H1 (cell line): ENCODE measurements at regions not wholly inside any gene's neighbourhood (a gene's known extent, or its start where the extent isn't known, plus 50 kb on each side); places are given as distances from the start of the nearest gene placed in this dataset.

ENCODE experiments used
- ASH2L ChIP-seq: fragments of 200-600, 300-600 bp; sonication (generic); IDR thresholded peaks from one replicate; pipeline ENCODE4 v1.7.1; 2017; ENCODE audit warnings: low read length
- BACH1 ChIP-seq: IDR thresholded peaks from 2 replicates; pipeline ENCODE4 v1.6.1; 2012; ENCODE audit warnings: low read length, improper control_type of control experiment
- CREB1 ChIP-seq: IDR thresholded peaks from 2 replicates; pipeline ENCODE4 v1.6.1; 2012; ENCODE audit warnings: inconsistent platforms
- EP300 ChIP-seq, 2 experiments: IDR thresholded peaks; 1 replicate in 1 of 2; 2 replicates in 1 of 2; pipeline ENCODE4 v1.6.1; 2011 to 2012; ENCODE audit warnings: low read depth in 2 of 2, low read length in 2 of 2, mild to moderate bottlenecking in 2 of 2, borderline replicate concordance in 1 of 2, inconsistent platforms in 1 of 2, moderate library complexity in 1 of 2
- POLR2AphosphoS5 ChIP-seq: IDR thresholded peaks from 2 replicates; pipeline ENCODE4 v1.6.1; 2011; ENCODE audit warnings: low read depth, low read length
- SIN3A ChIP-seq, 2 experiments: IDR thresholded peaks in 1 of 2; conservative IDR thresholded peaks in 1 of 2; 2 replicates each; pipeline ENCODE4 v1.6.1; 2011 to 2012; ENCODE audit warnings: low read length in 2 of 2, improper control_type of control experiment in 1 of 2, low read depth in 1 of 2, mild to moderate bottlenecking in 1 of 2
- TF ChIP-seq, protein P1 (sequence below): fragments of 300-600 bp; sonication (generic); IDR thresholded peaks from 2 replicates; pipeline ENCODE4 v1.7.1; 2012; ENCODE audit warnings: low read length, moderate library complexity, mild to moderate bottlenecking, inconsistent platforms; ENCODE audit not compliant: insufficient replicate concordance
- TF ChIP-seq, protein P2 (sequence below), 3 experiments: IDR thresholded peaks; 1 replicate in 2 of 3; 2 replicates in 1 of 3; pipeline versions ENCODE4 v1.5.1 to v1.6.1; 2011; ENCODE audit warnings: low read length in 3 of 3, mild to moderate bottlenecking in 3 of 3, inconsistent platforms in 2 of 3, low read depth in 1 of 3, moderate library complexity in 1 of 3; ENCODE audit not compliant: insufficient read depth in 1 of 3; ENCODE audit errors: control extremely low read depth in 1 of 3

DNA sequence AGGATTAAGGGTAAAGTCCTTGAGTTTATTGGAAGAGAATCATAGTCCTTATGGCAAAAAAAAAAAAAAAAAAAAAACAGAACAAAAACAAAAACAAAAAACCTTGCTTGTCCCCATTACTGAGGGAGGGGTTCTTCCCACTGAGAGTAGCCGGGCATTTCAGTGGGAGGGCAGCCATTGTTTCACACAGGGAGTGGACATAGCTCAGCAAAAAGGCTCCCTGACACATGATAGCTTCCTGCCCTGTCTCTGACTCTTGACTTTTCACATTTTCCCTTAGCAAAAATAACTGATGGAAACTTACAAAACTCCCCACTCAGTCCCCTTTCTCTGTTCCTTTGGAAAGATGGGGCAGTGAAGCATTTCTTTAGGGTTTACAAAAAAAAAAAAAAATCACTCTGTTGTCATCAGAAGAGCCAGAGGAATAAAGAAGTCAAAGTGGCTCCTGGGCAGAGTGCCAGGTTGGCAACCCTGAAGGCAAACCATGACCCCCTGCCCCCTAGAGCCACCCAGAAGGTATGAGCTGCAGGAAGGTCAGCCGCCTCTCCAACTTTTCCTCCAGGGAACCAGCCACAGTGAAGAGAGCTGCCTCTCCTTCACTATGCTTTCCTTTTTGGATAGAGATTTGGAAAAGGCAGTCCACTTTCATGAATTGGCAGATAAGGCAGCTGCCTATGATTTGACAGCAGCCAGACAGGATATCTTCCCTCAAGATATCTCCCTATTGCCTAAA lies 170.6 kb downstream of the KDR start (continued):
- TF ChIP-seq, protein P1, sequence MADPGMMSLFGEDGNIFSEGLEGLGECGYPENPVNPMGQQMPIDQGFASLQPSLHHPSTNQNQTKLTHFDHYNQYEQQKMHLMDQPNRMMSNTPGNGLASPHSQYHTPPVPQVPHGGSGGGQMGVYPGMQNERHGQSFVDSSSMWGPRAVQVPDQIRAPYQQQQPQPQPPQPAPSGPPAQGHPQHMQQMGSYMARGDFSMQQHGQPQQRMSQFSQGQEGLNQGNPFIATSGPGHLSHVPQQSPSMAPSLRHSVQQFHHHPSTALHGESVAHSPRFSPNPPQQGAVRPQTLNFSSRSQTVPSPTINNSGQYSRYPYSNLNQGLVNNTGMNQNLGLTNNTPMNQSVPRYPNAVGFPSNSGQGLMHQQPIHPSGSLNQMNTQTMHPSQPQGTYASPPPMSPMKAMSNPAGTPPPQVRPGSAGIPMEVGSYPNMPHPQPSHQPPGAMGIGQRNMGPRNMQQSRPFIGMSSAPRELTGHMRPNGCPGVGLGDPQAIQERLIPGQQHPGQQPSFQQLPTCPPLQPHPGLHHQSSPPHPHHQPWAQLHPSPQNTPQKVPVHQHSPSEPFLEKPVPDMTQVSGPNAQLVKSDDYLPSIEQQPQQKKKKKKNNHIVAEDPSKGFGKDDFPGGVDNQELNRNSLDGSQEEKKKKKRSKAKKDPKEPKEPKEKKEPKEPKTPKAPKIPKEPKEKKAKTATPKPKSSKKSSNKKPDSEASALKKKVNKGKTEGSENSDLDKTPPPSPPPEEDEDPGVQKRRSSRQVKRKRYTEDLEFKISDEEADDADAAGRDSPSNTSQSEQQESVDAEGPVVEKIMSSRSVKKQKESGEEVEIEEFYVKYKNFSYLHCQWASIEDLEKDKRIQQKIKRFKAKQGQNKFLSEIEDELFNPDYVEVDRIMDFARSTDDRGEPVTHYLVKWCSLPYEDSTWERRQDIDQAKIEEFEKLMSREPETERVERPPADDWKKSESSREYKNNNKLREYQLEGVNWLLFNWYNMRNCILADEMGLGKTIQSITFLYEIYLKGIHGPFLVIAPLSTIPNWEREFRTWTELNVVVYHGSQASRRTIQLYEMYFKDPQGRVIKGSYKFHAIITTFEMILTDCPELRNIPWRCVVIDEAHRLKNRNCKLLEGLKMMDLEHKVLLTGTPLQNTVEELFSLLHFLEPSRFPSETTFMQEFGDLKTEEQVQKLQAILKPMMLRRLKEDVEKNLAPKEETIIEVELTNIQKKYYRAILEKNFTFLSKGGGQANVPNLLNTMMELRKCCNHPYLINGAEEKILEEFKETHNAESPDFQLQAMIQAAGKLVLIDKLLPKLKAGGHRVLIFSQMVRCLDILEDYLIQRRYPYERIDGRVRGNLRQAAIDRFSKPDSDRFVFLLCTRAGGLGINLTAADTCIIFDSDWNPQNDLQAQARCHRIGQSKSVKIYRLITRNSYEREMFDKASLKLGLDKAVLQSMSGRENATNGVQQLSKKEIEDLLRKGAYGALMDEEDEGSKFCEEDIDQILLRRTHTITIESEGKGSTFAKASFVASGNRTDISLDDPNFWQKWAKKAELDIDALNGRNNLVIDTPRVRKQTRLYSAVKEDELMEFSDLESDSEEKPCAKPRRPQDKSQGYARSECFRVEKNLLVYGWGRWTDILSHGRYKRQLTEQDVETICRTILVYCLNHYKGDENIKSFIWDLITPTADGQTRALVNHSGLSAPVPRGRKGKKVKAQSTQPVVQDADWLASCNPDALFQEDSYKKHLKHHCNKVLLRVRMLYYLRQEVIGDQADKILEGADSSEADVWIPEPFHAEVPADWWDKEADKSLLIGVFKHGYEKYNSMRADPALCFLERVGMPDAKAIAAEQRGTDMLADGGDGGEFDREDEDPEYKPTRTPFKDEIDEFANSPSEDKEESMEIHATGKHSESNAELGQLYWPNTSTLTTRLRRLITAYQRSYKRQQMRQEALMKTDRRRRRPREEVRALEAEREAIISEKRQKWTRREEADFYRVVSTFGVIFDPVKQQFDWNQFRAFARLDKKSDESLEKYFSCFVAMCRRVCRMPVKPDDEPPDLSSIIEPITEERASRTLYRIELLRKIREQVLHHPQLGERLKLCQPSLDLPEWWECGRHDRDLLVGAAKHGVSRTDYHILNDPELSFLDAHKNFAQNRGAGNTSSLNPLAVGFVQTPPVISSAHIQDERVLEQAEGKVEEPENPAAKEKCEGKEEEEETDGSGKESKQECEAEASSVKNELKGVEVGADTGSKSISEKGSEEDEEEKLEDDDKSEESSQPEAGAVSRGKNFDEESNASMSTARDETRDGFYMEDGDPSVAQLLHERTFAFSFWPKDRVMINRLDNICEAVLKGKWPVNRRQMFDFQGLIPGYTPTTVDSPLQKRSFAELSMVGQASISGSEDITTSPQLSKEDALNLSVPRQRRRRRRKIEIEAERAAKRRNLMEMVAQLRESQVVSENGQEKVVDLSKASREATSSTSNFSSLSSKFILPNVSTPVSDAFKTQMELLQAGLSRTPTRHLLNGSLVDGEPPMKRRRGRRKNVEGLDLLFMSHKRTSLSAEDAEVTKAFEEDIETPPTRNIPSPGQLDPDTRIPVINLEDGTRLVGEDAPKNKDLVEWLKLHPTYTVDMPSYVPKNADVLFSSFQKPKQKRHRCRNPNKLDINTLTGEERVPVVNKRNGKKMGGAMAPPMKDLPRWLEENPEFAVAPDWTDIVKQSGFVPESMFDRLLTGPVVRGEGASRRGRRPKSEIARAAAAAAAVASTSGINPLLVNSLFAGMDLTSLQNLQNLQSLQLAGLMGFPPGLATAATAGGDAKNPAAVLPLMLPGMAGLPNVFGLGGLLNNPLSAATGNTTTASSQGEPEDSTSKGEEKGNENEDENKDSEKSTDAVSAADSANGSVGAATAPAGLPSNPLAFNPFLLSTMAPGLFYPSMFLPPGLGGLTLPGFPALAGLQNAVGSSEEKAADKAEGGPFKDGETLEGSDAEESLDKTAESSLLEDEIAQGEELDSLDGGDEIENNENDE: no peak
- TF ChIP-seq, protein P2, sequence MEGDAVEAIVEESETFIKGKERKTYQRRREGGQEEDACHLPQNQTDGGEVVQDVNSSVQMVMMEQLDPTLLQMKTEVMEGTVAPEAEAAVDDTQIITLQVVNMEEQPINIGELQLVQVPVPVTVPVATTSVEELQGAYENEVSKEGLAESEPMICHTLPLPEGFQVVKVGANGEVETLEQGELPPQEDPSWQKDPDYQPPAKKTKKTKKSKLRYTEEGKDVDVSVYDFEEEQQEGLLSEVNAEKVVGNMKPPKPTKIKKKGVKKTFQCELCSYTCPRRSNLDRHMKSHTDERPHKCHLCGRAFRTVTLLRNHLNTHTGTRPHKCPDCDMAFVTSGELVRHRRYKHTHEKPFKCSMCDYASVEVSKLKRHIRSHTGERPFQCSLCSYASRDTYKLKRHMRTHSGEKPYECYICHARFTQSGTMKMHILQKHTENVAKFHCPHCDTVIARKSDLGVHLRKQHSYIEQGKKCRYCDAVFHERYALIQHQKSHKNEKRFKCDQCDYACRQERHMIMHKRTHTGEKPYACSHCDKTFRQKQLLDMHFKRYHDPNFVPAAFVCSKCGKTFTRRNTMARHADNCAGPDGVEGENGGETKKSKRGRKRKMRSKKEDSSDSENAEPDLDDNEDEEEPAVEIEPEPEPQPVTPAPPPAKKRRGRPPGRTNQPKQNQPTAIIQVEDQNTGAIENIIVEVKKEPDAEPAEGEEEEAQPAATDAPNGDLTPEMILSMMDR (IDR thresholded peaks at IDR 0.05; ENCODE audit: control extremely low read depth in 1 of 3, insufficient read depth in 1 of 3, low read depth in 1 of 3, low read length in 3 of 3): no peak
- TF ChIP-seq BACH1 (no peak), ASH2L (no peak), EP300 (IDR thresholded peaks at IDR 0.05; ENCODE audit: borderline replicate concordance in 1 of 2, low read depth in 2 of 2, low read length in 2 of 2) (no peak), CREB1 (no peak), POLR2AphosphoS5 (no peak), SIN3A (conservative IDR thresholded peaks at IDR 0.05 in 1 of 2, IDR thresholded peaks at IDR 0.05 in 1 of 2; ENCODE audit: low read depth in 1 of 2, low read length in 2 of 2) (no peak)
